HK-2 (cell line): ENCODE measurements at regions not wholly inside any gene's neighbourhood (a gene's known extent, or its start where the extent isn't known, plus 50 kb on each side); places are given as distances from the start of the nearest gene placed in this dataset.

ENCODE experiments used
- DNase-seq: peaks from one replicate; pipeline ENCODE4 v3.0.0-alpha.2; 2018; ENCODE audit not compliant: unreplicated experiment

- DNase-seq, result no peak
These were observed 152.3 kb downstream of the PAX3 start for GRCh38 chr2:222146488-222146887.

GRCh38 chr2:222142027-222142426 lies 156.8 kb downstream of the PAX3 start:
- no peak for DNase-seq

- DNase-seq, result no peak
These were observed 162.6 kb downstream of the PAX3 start for GRCh38 chr2:222136106-222136630.

- no peak for DNase-seq
These were observed 164.1 kb downstream of the PAX3 start for GRCh38 chr2:222134654-222135053.

GRCh38 chr2:222133897-222134296 lies 164.9 kb downstream of the PAX3 start:
- no peak for DNase-seq

- no peak for DNase-seq
These were observed 167.9 kb downstream of the PAX3 start for GRCh38 chr2:222130855-222131254.

- no peak for DNase-seq
These were observed 171.1 kb downstream of the PAX3 start for GRCh38 chr2:222127660-222128059.

- DNase-seq, result no peak
These were observed 177.9 kb downstream of the PAX3 start for GRCh38 chr2:222120933-222121332.

GRCh38 chr2:222115296-222115695 lies 183.5 kb downstream of the PAX3 start:
- no peak for DNase-seq

GRCh38 chr2:222108957-222109585 lies 189.7 kb downstream of the PAX3 start:
- DNase-seq, result no peak

- no peak for DNase-seq
These were observed 190.3 kb downstream of the PAX3 start for GRCh38 chr2:222108497-222108896.

GRCh38 chr2:222105046-222105445 lies 193.8 kb downstream of the PAX3 start:
- no peak for DNase-seq

GRCh38 chr2:222102575-222103349 lies 196.0 kb downstream of the PAX3 start:
- DNase-seq, result no peak

- DNase-seq, result no peak
These were observed 197.8 kb downstream of the PAX3 start for GRCh38 chr2:222100704-222101699.

- no peak for DNase-seq
These were observed 210.2 kb downstream of the PAX3 start for GRCh38 chr2:222088561-222088960.

- DNase-seq, result no peak
These were observed 210.8 kb downstream of the PAX3 start for GRCh38 chr2:222087998-222088397.

GRCh38 chr2:222082201-222082600 lies 216.6 kb downstream of the PAX3 start:
- no peak for DNase-seq

- no peak for DNase-seq
These were observed 218.7 kb downstream of the PAX3 start for GRCh38 chr2:222080141-222080540.

- no peak for DNase-seq
These were observed 221.7 kb downstream of the PAX3 start for GRCh38 chr2:222076973-222077690.

GRCh38 chr2:222074674-222075073 lies 224.1 kb downstream of the PAX3 start:
- DNase-seq, result no peak

GRCh38 chr2:222071911-222072310 lies 226.9 kb downstream of the PAX3 start:
- no peak for DNase-seq
